PC-9 (cell line): ENCODE measurements at regions not wholly inside any gene's neighbourhood (a gene's known extent, or its start where the extent isn't known, plus 50 kb on each side); places are given as distances from the start of the nearest gene placed in this dataset.

Experiments
- BruUV-seq: library from RNA; stranded (reverse); fragments of 400-500 nt; replicated peaks from 2 replicates; lab custom pipeline; 2021; lab: Mats Ljungman, UMichigan
- CTCF ChIA-PET: fragments of 300-600 bp; sonication (Branson Sonifier 250); formaldehyde crosslinking; loops from one replicate; lab custom pipeline; 2022; ENCODE audit warnings: antibody characterized with exemption; lab: Charles Lee
- POLR2A ChIA-PET: fragments of 300-600 bp; sonication (Branson Sonifier 250); formaldehyde crosslinking; loops from one replicate; lab custom pipeline; 2022; ENCODE audit warnings: antibody characterized with exemption; ENCODE audit not compliant: unreplicated experiment; lab: Charles Lee
- DNase-seq, 2 experiments: peaks; one replicate each; pipeline versions ENCODE4 v3.0.0 to v3.0.0-alpha.2; 2015 to 2022; ENCODE audit warnings: mixed read lengths in 1 of 2
- H2AFZ ChIP-seq: fragments of 200-600 bp; sonication (generic); 2 replicates; pipeline ENCODE4 v1.8.1; 2017; ENCODE audit warnings: antibody characterized with exemption
- H3F3A ChIP-seq: fragments of 200-600 bp; sonication (generic); 2 replicates; pipeline ENCODE4 v1.8.1; 2017; ENCODE audit warnings: antibody characterized with exemption, mild to moderate bottlenecking, low read depth; ENCODE audit not compliant: insufficient read depth
- H3K27ac ChIP-seq: fragments of 200-600 bp; sonication (generic); 2 replicates; pipeline ENCODE4 v1.6.1; 2016; ENCODE audit warnings: mixed run types
- H3K27me3 ChIP-seq: fragments of 200-600 bp; sonication (generic); 2 replicates; pipeline ENCODE4 v1.6.1; 2016; ENCODE audit warnings: low read depth, mixed run types; ENCODE audit not compliant: insufficient read depth
- H3K36me3 ChIP-seq: fragments of 200-600 bp; sonication (generic); 2 replicates; pipeline ENCODE4 v1.6.1; 2016; ENCODE audit warnings: low read depth, mixed run types
- H3K4me1 ChIP-seq: fragments of 200-600 bp; sonication (generic); replicated peaks from 2 replicates; pipeline ENCODE4 v1.6.1; 2016; ENCODE audit warnings: mixed run types; ENCODE audit not compliant: insufficient read depth
- H3K4me2 ChIP-seq: fragments of 200-600 bp; sonication (generic); 2 replicates; pipeline ENCODE4 v1.6.1; 2017; ENCODE audit warnings: mixed run types
- H3K4me3 ChIP-seq: fragments of 200-600 bp; sonication (generic); 2 replicates; pipeline ENCODE4 v1.6.1; 2016; ENCODE audit warnings: mixed run types
- H3K79me2 ChIP-seq: fragments of 200-600 bp; sonication (generic); 2 replicates; pipeline ENCODE4 v1.6.1; 2017; ENCODE audit warnings: low read depth, mixed run types
- H3K9me2 ChIP-seq: fragments of 200-600 bp; sonication (generic); 2 replicates; pipeline ENCODE4 v1.8.1; 2017; ENCODE audit warnings: mild to moderate bottlenecking; ENCODE audit not compliant: insufficient read depth
- H3K9me3 ChIP-seq: fragments of 200-600 bp; sonication (generic); 2 replicates; pipeline ENCODE4 v1.8.1; 2016; ENCODE audit warnings: low read depth; ENCODE audit not compliant: insufficient read depth
- H4K20me1 ChIP-seq: fragments of 200-600 bp; sonication (generic); 2 replicates; pipeline ENCODE4 v1.8.1; 2017; ENCODE audit not compliant: insufficient read depth
- EZH2 ChIP-seq: fragments of 200-600 bp; sonication (generic); IDR thresholded peaks from 2 replicates; pipeline ENCODE4 v1.8.0; 2017; ENCODE audit warnings: antibody characterized with exemption, low read depth
- intact Hi-C: fragments of 100-400 bp; cut with micrococcal nuclease; formaldehyde crosslinking; loops from one replicate; pipeline ENCODE4 v1.10.0; 2022; ENCODE audit not compliant: unreplicated experiment
- TF ChIP-seq, protein P1 (sequence below): fragments of 200-600 bp; sonication (generic); conservative IDR thresholded peaks from 2 replicates; pipeline ENCODE4 v1.6.1; 2017; ENCODE audit warnings: mixed run types, antibody characterized with exemption, mild to moderate bottlenecking, moderate library complexity

- intact Hi-C loops, result no loop called here
- no TSS peak for BruUV-seq
- TF ChIP-seq, protein P1, sequence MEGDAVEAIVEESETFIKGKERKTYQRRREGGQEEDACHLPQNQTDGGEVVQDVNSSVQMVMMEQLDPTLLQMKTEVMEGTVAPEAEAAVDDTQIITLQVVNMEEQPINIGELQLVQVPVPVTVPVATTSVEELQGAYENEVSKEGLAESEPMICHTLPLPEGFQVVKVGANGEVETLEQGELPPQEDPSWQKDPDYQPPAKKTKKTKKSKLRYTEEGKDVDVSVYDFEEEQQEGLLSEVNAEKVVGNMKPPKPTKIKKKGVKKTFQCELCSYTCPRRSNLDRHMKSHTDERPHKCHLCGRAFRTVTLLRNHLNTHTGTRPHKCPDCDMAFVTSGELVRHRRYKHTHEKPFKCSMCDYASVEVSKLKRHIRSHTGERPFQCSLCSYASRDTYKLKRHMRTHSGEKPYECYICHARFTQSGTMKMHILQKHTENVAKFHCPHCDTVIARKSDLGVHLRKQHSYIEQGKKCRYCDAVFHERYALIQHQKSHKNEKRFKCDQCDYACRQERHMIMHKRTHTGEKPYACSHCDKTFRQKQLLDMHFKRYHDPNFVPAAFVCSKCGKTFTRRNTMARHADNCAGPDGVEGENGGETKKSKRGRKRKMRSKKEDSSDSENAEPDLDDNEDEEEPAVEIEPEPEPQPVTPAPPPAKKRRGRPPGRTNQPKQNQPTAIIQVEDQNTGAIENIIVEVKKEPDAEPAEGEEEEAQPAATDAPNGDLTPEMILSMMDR, result no peak
- no peak for TF ChIP-seq EZH2
Measured at GRCh38 chr4:189162073-189162789, 778.4 kb upstream of the FRG1 start.

GRCh38 chr4:189162888-189163287 is 777.8 kb upstream of the FRG1 start:
- DNase-seq, result no peak
- Histone ChIP-seq H2AFZ (no peak overlapping the region), H3K4me1 (no peaks in the 10 kb centered on the region), H3K4me3 (no peak overlapping the region), H3K27me3 (peaks cover 4% of the 10 kb centered on the region; the same call in 1 of the 2 replicates), H3K4me2 (no peak overlapping the region), H3K9me2 (no peaks in the 10 kb centered on the region), H3K27ac (no peak overlapping the region), H3K36me3 (no peaks in the 10 kb centered on the region), H3K9me3 (no peaks in the 10 kb centered on the region), H4K20me1 (no peaks in the 10 kb centered on the region), H3K79me2 (no peaks in the 10 kb centered on the region), H3F3A (no peaks in the 10 kb centered on the region)
- intact Hi-C loops, result no loop called here
- BruUV-seq, result no TSS peak
- CTCF ChIA-PET, result no interaction called here
- POLR2A ChIA-PET, result no interaction called here
- TF ChIP-seq, protein P1, result no peak
- TF ChIP-seq EZH2, result no peak

More at GRCh38 chr4:189162073-189162789, 778.4 kb upstream of the FRG1 start:
- CTCF ChIA-PET, result no interaction called here
- Histone ChIP-seq H3K9me2 (no peaks in the 10 kb centered on the region), H3K9me3 (no peaks in the 10 kb centered on the region), H3K27ac (no peak overlapping the region), H3F3A (no peaks in the 10 kb centered on the region), H3K79me2 (no peaks in the 10 kb centered on the region), H4K20me1 (no peaks in the 10 kb centered on the region), H3K4me3 (no peak overlapping the region), H3K27me3 (peaks cover 4% of the 10 kb centered on the region; the same call in 1 of the 2 replicates), H2AFZ (no peak overlapping the region), H3K36me3 (no peaks in the 10 kb centered on the region), H3K4me1 (no peaks in the 10 kb centered on the region), H3K4me2 (no peak overlapping the region)
- POLR2A ChIA-PET, result no interaction called here
- no peak for DNase-seq

GRCh38 chr4:189176002-189176401 is 764.7 kb upstream of the FRG1 start:
- BruUV-seq, result no TSS peak
- no peak for TF ChIP-seq EZH2
- TF ChIP-seq, protein P1, result no peak
- H3K27ac ChIP-seq, result no peak overlapping the region
- H3K4me1 ChIP-seq, result no peaks in the 10 kb centered on the region
- H3K27me3 ChIP-seq, result peaks cover 10% of the 10 kb centered on the region; the same call in 1 of the 2 replicates
- no peaks in the 10 kb centered on the region for H3K9me3 ChIP-seq
- ChIA-PET POLR2A (no interaction called here), CTCF (no interaction called here)
- DNase-seq, result no peak
- H3K36me3 ChIP-seq, result no peaks in the 10 kb centered on the region
- H3K4me2 ChIP-seq, result no peak overlapping the region
- no peaks in the 10 kb centered on the region for H3F3A ChIP-seq
- intact Hi-C loops, result no loop called here
- no peak overlapping the region for H3K4me3 ChIP-seq
- H2AFZ ChIP-seq, result no peak overlapping the region
- no peaks in the 10 kb centered on the region for H3K79me2 ChIP-seq
- no peaks in the 10 kb centered on the region for H3K9me2 ChIP-seq
- H4K20me1 ChIP-seq, result no peaks in the 10 kb centered on the region
